Chondrocyte (in vitro differentiated cells): ENCODE measurements at regions not wholly inside any gene's neighbourhood (a gene's known extent, or its start where the extent isn't known, plus 50 kb on each side); places are given as distances from the start of the nearest gene placed in this dataset.

Experiments
- DNase-seq: peaks from one replicate; pipeline ENCODE4 v3.0.0; 2021; ENCODE audit warnings: mixed read lengths, low spot score
- H3K27ac Mint-ChIP-seq: one replicate; pipeline ENCODE4 v1.8.0; 2021; ENCODE audit warnings: mild to moderate bottlenecking, moderate library complexity, mixed read lengths; ENCODE audit not compliant: unreplicated experiment
- H3K27me3 Mint-ChIP-seq: 2 replicates; pipeline ENCODE4 v1.8.0; 2021; ENCODE audit warnings: low read depth, mixed read lengths
- H3K36me3 Mint-ChIP-seq: 2 replicates; pipeline ENCODE4 v1.8.0; 2021; ENCODE audit warnings: low read depth, mixed read lengths
- H3K4me1 Mint-ChIP-seq: 2 replicates; pipeline ENCODE4 v1.8.0; 2021; ENCODE audit warnings: low read depth, mild to moderate bottlenecking, mixed read lengths
- H3K4me3 Mint-ChIP-seq: one replicate; pipeline ENCODE4 v1.8.0; 2021; ENCODE audit warnings: mild to moderate bottlenecking, moderate library complexity, mixed read lengths; ENCODE audit not compliant: unreplicated experiment
- H3K9me3 Mint-ChIP-seq: 2 replicates; pipeline ENCODE4 v1.8.0; 2021; ENCODE audit warnings: low read depth, mixed read lengths
- CTCF ChIP-seq: fragments of 200-600 bp; sonication (generic); IDR thresholded peaks from 2 replicates; pipeline ENCODE4 v1.5.0; 2021; ENCODE audit warnings: antibody characterized with exemption, mild to moderate bottlenecking, moderate library complexity

DNA sequence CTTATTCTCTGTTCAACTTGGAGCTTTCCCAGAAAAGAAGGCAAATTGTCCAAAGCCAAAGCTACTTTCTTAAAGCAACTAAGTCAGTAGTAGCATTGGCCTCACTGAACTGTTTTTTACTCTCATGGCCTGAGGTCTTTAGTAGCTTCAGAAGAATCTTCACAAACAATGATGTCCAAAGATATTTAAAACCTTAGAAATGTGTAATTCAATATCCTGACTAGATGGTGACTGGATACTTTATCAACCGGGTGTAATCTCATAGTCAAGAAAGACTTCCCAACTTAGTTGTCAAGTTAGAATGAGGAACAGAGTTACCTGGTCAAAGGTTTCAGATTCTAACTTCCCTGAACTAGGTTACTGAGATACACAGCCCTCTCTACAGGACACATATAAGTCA lies 226.3 kb upstream of the ARHGEF26 start:
- H3K27me3 Mint-ChIP-seq = no peaks in the 10 kb centered on the region
- no peaks in the 10 kb centered on the region for H3K9me3 Mint-ChIP-seq
- no peaks in the 10 kb centered on the region for H3K4me1 Mint-ChIP-seq
- H3K27ac Mint-ChIP-seq = no peak overlapping the region
- no peak overlapping the region for H3K4me3 Mint-ChIP-seq
- H3K36me3 Mint-ChIP-seq = no peaks in the 10 kb centered on the region
- TF ChIP-seq CTCF = no peak
- no peak for DNase-seq

GRCh38 chr3:153896197-153896596 lies 225.0 kb upstream of the ARHGEF26 start:
- Mint-ChIP-seq H3K36me3 (no peaks in the 10 kb centered on the region), H3K4me3 (no peak overlapping the region), H3K27ac (no peak overlapping the region), H3K27me3 (no peaks in the 10 kb centered on the region), H3K9me3 (no peaks in the 10 kb centered on the region), H3K4me1 (no peaks in the 10 kb centered on the region)
- DNase-seq = no peak
- no peak for TF ChIP-seq CTCF

GRCh38 chr3:153897025-153897723 lies 224.0 kb upstream of the ARHGEF26 start:
- Mint-ChIP-seq H3K36me3 (no peaks in the 10 kb centered on the region), H3K27me3 (no peaks in the 10 kb centered on the region), H3K27ac (no peak overlapping the region), H3K4me1 (peaks cover 5% of the 10 kb centered on the region), H3K9me3 (no peaks in the 10 kb centered on the region), H3K4me3 (no peak overlapping the region)
- no peak for TF ChIP-seq CTCF
- DNase-seq = no peak

DNA sequence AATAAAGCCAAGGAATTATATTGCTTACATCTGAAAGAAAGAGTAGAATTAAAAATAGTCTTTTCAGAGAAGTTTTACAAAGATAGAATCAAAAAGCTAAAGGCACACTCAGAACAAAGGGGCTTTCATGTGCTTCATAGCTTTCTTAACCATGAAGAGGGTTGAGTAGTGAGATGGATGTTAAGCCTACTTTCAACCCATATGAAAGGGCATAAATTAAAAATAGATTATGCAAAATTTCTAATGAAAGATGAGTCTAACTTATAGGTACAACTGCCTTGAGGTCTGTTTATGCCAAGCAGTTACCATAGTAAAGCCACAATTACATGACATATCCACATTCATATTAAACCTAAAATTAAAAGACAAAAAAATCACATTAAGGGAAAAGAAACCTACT lies 223.3 kb upstream of the ARHGEF26 start:
- DNase-seq = no peak
- TF ChIP-seq CTCF = no peak
- Mint-ChIP-seq H3K4me1 (peaks cover 5% of the 10 kb centered on the region), H3K9me3 (no peaks in the 10 kb centered on the region), H3K27me3 (no peaks in the 10 kb centered on the region), H3K36me3 (no peaks in the 10 kb centered on the region), H3K4me3 (no peak overlapping the region), H3K27ac (no peak overlapping the region)

GRCh38 chr3:153901152-153901551 lies 220.0 kb upstream of the ARHGEF26 start:
- Mint-ChIP-seq H3K36me3 (no peaks in the 10 kb centered on the region), H3K9me3 (peaks cover 3% of the 10 kb centered on the region), H3K27ac (no peak overlapping the region), H3K4me1 (peaks cover 5% of the 10 kb centered on the region), H3K27me3 (no peaks in the 10 kb centered on the region), H3K4me3 (no peak overlapping the region)
- no peak for DNase-seq
- TF ChIP-seq CTCF = no peak
